Fibroblast of peridontal ligament (primary cell): ENCODE measurements at regions not wholly inside any gene's neighbourhood (a gene's known extent, or its start where the extent isn't known, plus 50 kb on each side); places are given as distances from the start of the nearest gene placed in this dataset.
"Not testable (repeated sequence)": the region's sequence is repeated elsewhere in the genome, so short reads cannot be mapped to it uniquely, and the experiment has no call there.

Experiments
- DNase-seq: peaks from one replicate; pipeline ENCODE4 v3.0.0-alpha.2; 2010; ENCODE audit errors: extremely low read depth

GRCh38 chr3:90062016-90062415 is 954.6 kb downstream of the EPHA3 start:
- peak; percentile 65 for DNase-seq

GRCh38 chr3:90062631-90063200 is 955.3 kb downstream of the EPHA3 start:
- no peak for DNase-seq

GRCh38 chr3:90068783-90069182 is 961.4 kb downstream of the EPHA3 start:
- no peak for DNase-seq

- no peak for DNase-seq
These were observed 962.3 kb downstream of the EPHA3 start for GRCh38 chr3:90069748-90070147.

GRCh38 chr3:90076136-90076535 is 968.7 kb downstream of the EPHA3 start:
- no peak for DNase-seq

- DNase-seq, result no peak
These were observed 973.6 kb downstream of the EPHA3 start for GRCh38 chr3:90080988-90081387.

- not testable (repeated sequence) for DNase-seq
These were observed 978.9 kb downstream of the EPHA3 start for GRCh38 chr3:90086297-90086696.

GRCh38 chr3:90087703-90088102 is 980.3 kb downstream of the EPHA3 start:
- DNase-seq, result no peak

GRCh38 chr3:90091549-90091948 is 984.1 kb downstream of the EPHA3 start:
- peak; percentile 87 for DNase-seq

- peak; percentile 61 for DNase-seq
These were observed 985.6 kb downstream of the EPHA3 start for GRCh38 chr3:90092994-90093393.

- DNase-seq, result no peak
These were observed 988.4 kb downstream of the EPHA3 start for GRCh38 chr3:90095811-90096210.

- no peak for DNase-seq
These were observed 992.1 kb downstream of the EPHA3 start for GRCh38 chr3:90099493-90099892.

GRCh38 chr3:90102146-90102545 is 994.7 kb downstream of the EPHA3 start:
- no peak for DNase-seq

GRCh38 chr3:90121326-90121725 is 1013.9 kb downstream of the EPHA3 start:
- DNase-seq, result no peak

GRCh38 chr3:90128391-90128790 is 1021.0 kb downstream of the EPHA3 start:
- no peak for DNase-seq

- no peak for DNase-seq
These were observed 1022.3 kb downstream of the EPHA3 start for GRCh38 chr3:90129730-90130129.

GRCh38 chr3:90132197-90132596 is 1024.8 kb downstream of the EPHA3 start:
- DNase-seq, result no peak

GRCh38 chr3:90134090-90134489 is 1026.7 kb downstream of the EPHA3 start:
- DNase-seq, result no peak

- DNase-seq, result no peak
These were observed 1029.2 kb downstream of the EPHA3 start for GRCh38 chr3:90136456-90137191.

GRCh38 chr3:90145094-90145860 is 1037.9 kb downstream of the EPHA3 start:
- no peak for DNase-seq

- DNase-seq, result no peak
These were observed 1072.7 kb downstream of the EPHA3 start for GRCh38 chr3:90180096-90180495.

- DNase-seq, result peak; percentile 5
These were observed 1073.1 kb downstream of the EPHA3 start for GRCh38 chr3:90180543-90180942.
